Fibroblast of skin of scalp (primary cell): ENCODE measurements at regions not wholly inside any gene's neighbourhood (a gene's known extent, or its start where the extent isn't known, plus 50 kb on each side); places are given as distances from the start of the nearest gene placed in this dataset.

Experiments used
- DNase-seq: peaks from one replicate; pipeline ENCODE4 v3.0.0-alpha.2; 2013

DNA sequence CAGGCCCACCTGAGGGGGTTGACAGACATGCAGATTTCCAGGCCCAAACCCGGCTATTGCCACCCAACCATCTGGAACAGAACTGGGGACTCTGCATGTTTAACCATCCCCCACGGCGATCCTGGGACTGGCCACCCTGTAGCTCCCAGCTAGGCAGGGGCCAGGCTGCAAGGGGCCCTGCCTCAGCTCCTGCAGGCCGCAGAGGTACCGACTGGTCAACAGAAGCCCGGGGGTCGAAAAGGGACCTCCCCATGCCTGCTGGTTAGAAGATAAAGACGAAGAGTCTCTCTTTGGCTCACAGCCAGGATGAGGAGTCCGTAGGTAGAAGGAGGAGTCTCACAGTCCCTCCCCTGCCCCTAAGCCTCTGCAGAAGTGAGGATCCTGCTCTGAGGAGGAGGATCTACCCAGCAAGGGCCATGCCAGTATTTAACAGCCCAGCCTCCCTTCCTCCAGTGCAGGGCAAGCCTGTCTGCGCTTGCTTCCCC lies 223.4 kb upstream of the TNRC6C start:
- no peak for DNase-seq

- peak; percentile 11 for DNase-seq
Measured at GRCh38 chr17:77735566-77736198, 222.8 kb upstream of the TNRC6C start.

GRCh38 chr17:77736199-77736585 lies 222.3 kb upstream of the TNRC6C start:
- no peak for DNase-seq

GRCh38 chr17:77736721-77737120 lies 221.8 kb upstream of the TNRC6C start:
- DNase-seq: no peak

DNA sequence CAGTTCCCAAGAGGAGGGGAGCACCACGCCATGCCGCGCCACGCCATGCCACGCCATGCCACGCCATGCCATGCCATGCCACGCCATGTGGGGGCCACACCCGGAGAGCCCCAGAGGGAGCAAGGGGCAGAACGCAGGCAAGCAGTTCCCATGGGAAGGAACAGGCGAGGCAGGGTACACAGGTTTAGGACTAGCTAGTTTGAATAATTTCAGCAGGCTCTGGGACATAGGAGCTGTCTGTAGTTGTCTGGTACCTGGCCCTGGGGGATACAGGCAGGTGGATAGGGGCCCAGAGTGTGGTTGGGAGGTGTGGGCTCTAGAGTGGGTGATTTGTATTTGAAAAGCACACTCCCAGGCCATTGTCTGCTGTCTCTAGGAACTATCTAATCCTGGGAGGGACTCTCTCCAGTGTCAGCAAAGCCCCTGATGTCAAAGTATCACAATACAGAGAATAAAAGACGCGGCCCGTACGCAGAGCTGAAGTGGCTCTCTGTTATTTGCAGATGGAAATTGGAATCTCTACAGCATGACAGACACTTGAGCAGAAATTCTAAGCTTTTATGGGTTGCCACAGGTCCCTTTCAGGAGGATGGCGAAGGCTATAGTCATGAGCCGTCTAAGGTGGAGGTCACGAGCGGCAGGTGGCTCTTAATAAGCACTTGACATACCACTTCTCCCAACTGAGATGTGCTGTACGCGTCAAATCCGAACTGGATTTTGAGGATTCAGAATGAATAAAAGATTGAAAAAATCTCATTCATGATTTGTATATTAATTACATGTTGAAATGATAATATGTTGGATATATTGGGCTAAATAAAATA lies 220.8 kb upstream of the TNRC6C start:
- no peak for DNase-seq

DNA sequence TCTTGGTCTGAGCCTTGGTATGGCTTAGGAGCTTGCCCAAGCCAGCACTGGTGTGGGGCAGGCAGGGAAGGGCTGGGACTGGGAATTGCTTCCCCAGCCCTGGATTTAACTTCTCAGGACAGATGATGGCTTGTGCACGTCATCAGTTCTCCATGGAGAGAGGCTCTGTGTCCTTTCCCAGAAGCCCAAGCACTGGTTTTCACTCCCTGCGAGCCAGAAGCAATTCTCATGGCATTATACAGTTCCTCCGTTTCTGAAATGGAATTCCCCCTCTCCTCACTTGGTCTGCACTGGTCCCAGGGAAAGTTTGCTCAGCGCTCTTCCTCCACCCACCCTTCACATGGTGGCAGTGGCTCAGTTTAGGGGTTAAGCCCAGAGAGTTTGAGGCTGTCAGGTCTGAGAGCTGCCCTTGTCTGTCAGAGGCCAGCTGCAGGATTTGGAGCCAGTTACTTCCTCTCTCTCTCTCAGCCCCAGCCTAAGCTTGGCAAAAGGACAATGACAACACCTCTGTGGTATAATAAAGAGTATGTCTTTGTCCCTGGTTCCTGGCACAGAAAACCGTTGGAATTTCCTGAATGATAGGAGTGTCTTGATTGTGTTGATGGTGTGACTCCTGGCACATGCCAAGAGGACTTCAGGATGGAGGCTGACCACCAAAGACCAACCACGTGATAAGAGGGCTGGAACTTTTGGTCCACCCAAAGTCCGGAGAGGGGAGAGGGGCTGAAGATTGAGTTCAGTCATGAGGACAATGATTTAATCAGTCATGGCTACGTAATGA lies 219.6 kb upstream of the TNRC6C start:
- no peak for DNase-seq

- no peak for DNase-seq
Measured at GRCh38 chr17:77740481-77740880, 218.0 kb upstream of the TNRC6C start.

DNA sequence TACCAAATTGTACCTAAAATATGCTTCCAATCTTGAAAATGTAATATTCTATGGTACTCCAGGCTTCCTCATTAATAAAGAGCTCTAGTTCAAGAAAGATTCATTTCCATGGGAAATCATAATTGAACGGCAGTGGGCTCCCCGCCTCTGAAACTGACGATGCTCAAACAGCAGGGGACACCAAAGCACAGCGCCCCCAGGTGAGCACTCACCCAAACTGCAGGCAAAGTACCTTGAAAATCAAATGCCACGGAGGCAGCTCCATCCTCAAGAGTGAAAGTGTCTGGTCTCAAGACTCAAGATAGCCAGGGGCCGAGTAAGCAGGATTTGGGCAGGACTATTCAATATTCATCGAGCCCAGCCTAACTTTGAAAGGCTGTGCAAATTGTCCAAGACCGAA lies 217.4 kb upstream of the TNRC6C start:
- no peak for DNase-seq

DNA sequence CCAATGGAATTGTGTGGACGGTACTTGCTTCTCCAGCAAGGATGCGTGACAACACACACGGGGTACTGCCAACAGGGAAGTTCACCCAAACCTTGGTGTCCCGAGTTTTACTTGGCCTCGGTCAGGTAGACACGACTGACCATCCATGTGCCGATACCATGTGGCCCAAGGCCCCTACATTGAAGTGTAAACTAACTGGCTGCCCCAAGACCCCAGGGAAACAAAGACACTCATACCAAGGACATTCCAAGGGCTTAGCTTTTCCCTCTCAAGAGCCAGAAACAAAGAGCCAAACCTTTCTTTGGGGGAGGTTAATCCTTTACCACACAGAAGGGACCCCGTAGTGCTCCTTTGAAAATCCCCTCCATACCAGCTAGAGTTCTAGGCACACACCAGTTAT lies 215.9 kb upstream of the TNRC6C start:
- DNase-seq: no peak

DNA sequence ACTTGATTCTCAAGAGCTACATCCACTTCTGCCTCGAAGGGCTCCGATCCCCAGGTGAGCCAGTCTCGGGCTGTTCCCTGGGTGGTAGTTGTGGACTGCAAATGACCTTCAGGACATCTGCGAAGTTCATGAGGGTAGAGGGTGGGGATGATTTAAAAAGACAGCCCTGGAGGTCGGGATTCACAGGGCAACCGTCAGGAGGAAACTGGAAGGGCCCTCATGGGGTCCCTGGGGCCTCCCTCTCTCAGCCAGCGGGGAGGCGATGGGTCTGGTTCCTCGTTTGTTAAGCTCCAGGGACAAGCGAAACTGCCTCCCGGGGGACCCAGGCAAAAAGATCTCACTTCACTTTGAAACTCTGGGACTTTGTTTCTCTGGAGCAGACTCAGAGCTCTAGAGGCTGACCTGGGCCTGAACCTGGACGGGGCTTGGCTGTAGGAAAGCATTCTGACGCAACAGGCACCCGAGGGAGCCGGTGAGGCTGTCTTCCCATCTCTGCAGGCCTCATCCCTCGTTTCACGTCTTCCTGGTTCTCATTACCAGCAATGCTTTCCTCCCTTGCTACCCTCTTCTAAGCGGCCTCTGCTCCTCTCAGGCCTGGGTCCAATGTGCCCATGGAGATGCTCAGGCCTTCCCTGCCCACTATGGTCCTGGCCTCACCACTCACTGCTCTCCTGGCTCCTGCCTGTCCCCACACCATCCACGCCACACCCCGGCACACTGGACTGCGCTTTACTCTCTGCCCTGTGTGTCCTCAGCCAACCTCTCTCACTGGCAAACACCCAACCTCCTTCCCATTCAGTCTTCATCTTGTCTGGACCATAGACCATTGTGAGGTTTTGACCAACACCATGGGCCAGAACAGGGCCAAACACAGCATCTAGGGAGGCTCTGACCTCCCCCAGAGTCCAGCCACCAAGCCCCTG lies 214.2 kb upstream of the TNRC6C start:
- no peak for DNase-seq

DNA sequence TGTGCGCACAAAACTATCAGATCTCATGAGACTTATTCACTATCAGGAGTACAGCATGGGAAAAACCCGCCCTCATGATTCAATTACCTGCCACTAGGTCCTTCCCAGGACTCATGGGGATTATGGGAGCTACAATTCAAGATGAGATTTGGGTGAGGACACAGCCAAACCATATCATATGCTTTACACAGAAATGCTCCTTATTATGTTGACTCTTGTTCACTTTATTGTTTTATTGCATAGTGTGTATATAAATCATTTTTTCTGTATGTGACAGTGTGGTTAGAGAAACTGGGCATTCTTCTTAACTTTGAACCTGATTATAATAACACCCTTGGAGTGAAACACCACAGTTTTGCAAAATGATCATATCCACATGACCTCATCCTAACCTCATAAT lies 212.8 kb upstream of the TNRC6C start:
- DNase-seq: no peak

DNA sequence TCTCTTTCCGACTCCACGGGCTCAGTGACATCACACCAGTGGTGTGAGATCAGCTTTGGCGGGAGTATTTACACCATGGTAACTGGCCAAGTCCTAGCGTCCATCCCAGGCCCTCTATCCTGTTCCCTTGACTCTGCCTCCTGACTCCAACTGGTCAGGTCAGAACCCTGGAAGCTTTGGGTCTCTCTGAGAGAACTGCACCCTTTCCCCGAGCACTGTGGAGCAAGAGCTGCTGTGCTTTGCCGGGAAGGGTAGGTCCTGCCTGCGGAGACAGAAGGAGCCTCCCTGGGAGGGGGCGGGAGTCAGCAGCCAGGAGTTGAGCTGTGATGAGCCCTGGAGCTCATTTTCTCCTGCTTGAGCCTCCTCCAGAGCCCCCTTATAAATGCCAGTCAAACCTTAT lies 212.1 kb upstream of the TNRC6C start:
- DNase-seq: no peak

GRCh38 chr17:77746896-77747554 lies 211.5 kb upstream of the TNRC6C start:
- no peak for DNase-seq

- no peak for DNase-seq
Measured at GRCh38 chr17:77748436-77748835, 210.1 kb upstream of the TNRC6C start.

GRCh38 chr17:77749321-77749751 lies 209.2 kb upstream of the TNRC6C start:
- no peak for DNase-seq

DNA sequence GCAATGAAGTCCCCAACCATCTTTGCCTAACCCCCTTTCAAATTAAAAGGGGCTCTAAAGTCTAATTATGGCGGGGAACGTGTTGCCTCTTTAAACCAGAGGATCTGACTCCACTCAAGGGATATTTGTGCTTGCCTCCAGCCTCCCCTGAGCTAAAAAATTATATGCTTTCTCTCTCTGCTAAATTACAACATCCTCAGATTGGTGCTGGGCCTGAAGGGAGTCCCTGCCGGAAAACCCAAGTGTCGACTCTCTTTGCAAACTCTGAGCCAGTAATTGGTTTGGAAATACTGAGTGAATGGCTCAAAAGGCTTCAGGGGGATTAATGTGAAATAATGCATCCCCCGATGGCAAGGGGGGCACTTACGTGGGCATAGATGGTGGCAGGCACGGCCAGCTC lies 208.5 kb upstream of the TNRC6C start:
- no peak for DNase-seq

- no peak for DNase-seq
Measured at GRCh38 chr17:77750427-77751043, 208.0 kb upstream of the TNRC6C start.

GRCh38 chr17:77753246-77753645 lies 205.3 kb upstream of the TNRC6C start:
- no peak for DNase-seq

- no peak for DNase-seq
Measured at GRCh38 chr17:77753691-77754245, 204.7 kb upstream of the TNRC6C start.

DNA sequence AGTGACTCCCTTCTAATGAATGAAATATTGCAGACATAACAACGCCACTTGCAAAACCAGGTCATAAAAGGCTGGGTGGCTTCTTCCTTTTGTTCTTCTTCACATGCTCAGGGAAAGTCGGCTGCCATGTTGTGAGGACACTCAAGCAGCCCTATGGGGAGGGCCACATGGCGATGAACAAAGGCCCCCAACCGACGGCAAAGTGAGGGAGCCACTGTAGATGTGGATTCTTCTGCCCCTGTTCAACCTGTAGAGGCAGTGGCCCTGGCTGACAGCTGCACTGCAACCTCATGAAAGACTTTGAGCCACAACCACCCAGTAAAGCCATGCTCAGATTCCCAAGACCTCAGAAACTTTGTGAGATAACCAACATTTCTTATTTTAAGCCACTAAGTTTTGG lies 203.5 kb upstream of the TNRC6C start:
- no peak for DNase-seq

GRCh38 chr17:77755410-77755963 lies 203.0 kb upstream of the TNRC6C start:
- DNase-seq: no peak
